ENCODE measurements at regions not wholly inside any gene's neighbourhood (a gene's known extent, or its start where the extent isn't known, plus 50 kb on each side); places are given as distances from the start of the nearest gene placed in this dataset.

GRCh38 chr12:33706927-33707326, 267.3 kb upstream of the SYT10 start:
- intact Hi-C loops (cut with DNase I): no loop called here
- no peak for TF ChIP-seq POLR2A (IDR thresholded peaks at IDR 0.05)
- Histone ChIP-seq H3K36me3 (no peaks in the 10 kb centered on the region), H3K9me3 (no peaks in the 10 kb centered on the region), H3K27me3 (no peaks in the 10 kb centered on the region), H3K27ac (no peak overlapping the region), H3K4me3 (no peak overlapping the region), H3K4me1 (no peaks in the 10 kb centered on the region)
- DNase-seq (no peak), ATAC-seq (no peak)
- WGBS, 4 donors: 72 to 85% (median 75%) methylated on average over 1 of the region's 1 CpG

- Histone ChIP-seq H3K4me3 (no peak overlapping the region), H3K9me3 (no peaks in the 10 kb centered on the region), H3K4me1 (no peaks in the 10 kb centered on the region), H3K36me3 (no peaks in the 10 kb centered on the region), H3K27ac (no peak overlapping the region), H3K27me3 (no peaks in the 10 kb centered on the region)
- DNase-seq: no peak
- intact Hi-C loops (cut with DNase I): no loop called here
- TF ChIP-seq, protein P1, sequence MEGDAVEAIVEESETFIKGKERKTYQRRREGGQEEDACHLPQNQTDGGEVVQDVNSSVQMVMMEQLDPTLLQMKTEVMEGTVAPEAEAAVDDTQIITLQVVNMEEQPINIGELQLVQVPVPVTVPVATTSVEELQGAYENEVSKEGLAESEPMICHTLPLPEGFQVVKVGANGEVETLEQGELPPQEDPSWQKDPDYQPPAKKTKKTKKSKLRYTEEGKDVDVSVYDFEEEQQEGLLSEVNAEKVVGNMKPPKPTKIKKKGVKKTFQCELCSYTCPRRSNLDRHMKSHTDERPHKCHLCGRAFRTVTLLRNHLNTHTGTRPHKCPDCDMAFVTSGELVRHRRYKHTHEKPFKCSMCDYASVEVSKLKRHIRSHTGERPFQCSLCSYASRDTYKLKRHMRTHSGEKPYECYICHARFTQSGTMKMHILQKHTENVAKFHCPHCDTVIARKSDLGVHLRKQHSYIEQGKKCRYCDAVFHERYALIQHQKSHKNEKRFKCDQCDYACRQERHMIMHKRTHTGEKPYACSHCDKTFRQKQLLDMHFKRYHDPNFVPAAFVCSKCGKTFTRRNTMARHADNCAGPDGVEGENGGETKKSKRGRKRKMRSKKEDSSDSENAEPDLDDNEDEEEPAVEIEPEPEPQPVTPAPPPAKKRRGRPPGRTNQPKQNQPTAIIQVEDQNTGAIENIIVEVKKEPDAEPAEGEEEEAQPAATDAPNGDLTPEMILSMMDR (IDR thresholded peaks at IDR 0.05): no peak
- no peak for TF ChIP-seq POLR2A (IDR thresholded peaks at IDR 0.05)
- ATAC-seq: no peak
- 67 to 78% (median 72%) methylated on average over 3 of the region's 3 CpGs for WGBS, 4 donors
Observed at GRCh38 chr12:33708935-33709334, 269.3 kb upstream of the SYT10 start.

DNA sequence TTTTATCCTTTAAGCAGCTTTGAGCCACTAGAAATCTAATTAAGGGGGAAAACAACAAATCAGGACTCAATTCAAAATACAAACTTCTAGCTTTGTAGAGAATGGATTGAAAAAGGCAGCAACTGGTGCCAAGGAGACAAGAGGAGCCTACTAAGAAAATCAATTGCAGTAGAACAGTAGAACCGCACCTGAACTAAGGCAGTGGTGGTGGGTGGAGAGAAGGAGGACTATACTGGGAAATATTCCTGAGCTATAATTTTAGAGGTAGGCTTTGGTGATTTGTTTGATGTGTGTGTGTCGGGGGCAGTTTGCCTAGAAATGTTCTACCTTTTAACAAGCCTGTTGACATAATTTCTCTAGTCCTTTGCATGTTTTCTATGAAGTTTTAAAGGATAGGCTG, 270.9 kb upstream of the SYT10 start:
- H3K4me3 ChIP-seq: no peak overlapping the region
- DNase-seq (no peak), ATAC-seq (no peak)
- TF ChIP-seq POLR2A (IDR thresholded peaks at IDR 0.05): no peak
- TF ChIP-seq, protein P1 (IDR thresholded peaks at IDR 0.05): no peak
- H3K9me3 ChIP-seq: no peaks in the 10 kb centered on the region
- no peaks in the 10 kb centered on the region for H3K4me1 ChIP-seq
- no peaks in the 10 kb centered on the region for H3K27me3 ChIP-seq
- WGBS, 4 donors: 64 to 79% (median 74%) methylated on average over 2 of the region's 2 CpGs
- H3K36me3 ChIP-seq: no peaks in the 10 kb centered on the region
- intact Hi-C loops (cut with DNase I): no loop called here
- H3K27ac ChIP-seq: no peak overlapping the region

GRCh38 chr12:33718631-33719030, 279.0 kb upstream of the SYT10 start:
- Histone ChIP-seq H3K36me3 (no peaks in the 10 kb centered on the region), H3K9me3 (no peaks in the 10 kb centered on the region), H3K27ac (no peak overlapping the region), H3K27me3 (no peaks in the 10 kb centered on the region), H3K4me1 (no peaks in the 10 kb centered on the region), H3K4me3 (no peak overlapping the region)
- no peak for ATAC-seq
- intact Hi-C loops (cut with DNase I): no loop called here
- 73 to 82% (median 80%) methylated on average over 2 of the region's 2 CpGs for WGBS, 4 donors
- TF ChIP-seq POLR2A (IDR thresholded peaks at IDR 0.05): no peak
- TF ChIP-seq, protein P1 (IDR thresholded peaks at IDR 0.05): no peak
- DNase-seq: no peak

- Histone ChIP-seq H3K4me1 (no peaks in the 10 kb centered on the region), H3K4me3 (no peak overlapping the region), H3K9me3 (peaks cover 0 to 6% (median 0%) of the 10 kb centered on the region in 12 donors), H3K36me3 (no peaks in the 10 kb centered on the region), H3K27me3 (no peaks in the 10 kb centered on the region), H3K27ac (no peak overlapping the region)
- 69 to 80% (median 73%) methylated on average over 2 of the region's 2 CpGs for WGBS, 4 donors
- DNase-seq: no peak
- intact Hi-C loops (cut with DNase I): no loop called here
- TF ChIP-seq, protein P1 (IDR thresholded peaks at IDR 0.05): no peak
- TF ChIP-seq POLR2A (IDR thresholded peaks at IDR 0.05): no peak
- ATAC-seq: no peak
Observed at GRCh38 chr12:33721561-33721960, 281.9 kb upstream of the SYT10 start.

Measured in heart left ventricle (tissue), 16 donors.